ENCODE measurements at regions not wholly inside any gene's neighbourhood (a gene's known extent, or its start where the extent isn't known, plus 50 kb on each side); places are given as distances from the start of the nearest gene placed in this dataset.

DNA sequence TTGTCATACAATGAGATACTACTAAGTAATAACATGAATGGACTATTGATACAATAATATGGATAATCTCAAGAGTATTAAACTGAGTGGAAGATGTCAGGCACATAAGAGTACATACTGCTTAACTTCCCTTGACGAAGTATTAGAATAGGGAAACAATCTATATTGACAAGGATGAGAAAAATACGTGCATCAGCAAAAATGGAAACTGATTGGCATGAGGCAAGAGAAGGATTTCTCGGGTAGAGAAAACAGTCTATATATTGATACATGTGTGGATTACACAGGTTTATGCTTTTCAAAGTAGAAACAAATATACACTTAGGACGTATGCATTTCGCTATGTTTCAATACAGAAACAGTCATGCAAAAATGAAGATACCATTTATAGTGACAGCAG, 57.4 kb downstream of the PRR20E start:
- H3K9me3 Mint-ChIP-seq: no peaks in the 10 kb centered on the region
- TF ChIP-seq, protein P1, sequence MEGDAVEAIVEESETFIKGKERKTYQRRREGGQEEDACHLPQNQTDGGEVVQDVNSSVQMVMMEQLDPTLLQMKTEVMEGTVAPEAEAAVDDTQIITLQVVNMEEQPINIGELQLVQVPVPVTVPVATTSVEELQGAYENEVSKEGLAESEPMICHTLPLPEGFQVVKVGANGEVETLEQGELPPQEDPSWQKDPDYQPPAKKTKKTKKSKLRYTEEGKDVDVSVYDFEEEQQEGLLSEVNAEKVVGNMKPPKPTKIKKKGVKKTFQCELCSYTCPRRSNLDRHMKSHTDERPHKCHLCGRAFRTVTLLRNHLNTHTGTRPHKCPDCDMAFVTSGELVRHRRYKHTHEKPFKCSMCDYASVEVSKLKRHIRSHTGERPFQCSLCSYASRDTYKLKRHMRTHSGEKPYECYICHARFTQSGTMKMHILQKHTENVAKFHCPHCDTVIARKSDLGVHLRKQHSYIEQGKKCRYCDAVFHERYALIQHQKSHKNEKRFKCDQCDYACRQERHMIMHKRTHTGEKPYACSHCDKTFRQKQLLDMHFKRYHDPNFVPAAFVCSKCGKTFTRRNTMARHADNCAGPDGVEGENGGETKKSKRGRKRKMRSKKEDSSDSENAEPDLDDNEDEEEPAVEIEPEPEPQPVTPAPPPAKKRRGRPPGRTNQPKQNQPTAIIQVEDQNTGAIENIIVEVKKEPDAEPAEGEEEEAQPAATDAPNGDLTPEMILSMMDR (conservative IDR thresholded peaks at IDR 0.05): no peak
- H3K27me3 Mint-ChIP-seq (ENCODE audit: low read depth): no peaks in the 10 kb centered on the region
- no peak overlapping the region for H3K4me3 Mint-ChIP-seq
- H3K27ac Mint-ChIP-seq (ENCODE audit: unreplicated experiment): no peak overlapping the region
- no peaks in the 10 kb centered on the region for H3K4me1 Mint-ChIP-seq
- H3K36me3 Mint-ChIP-seq (ENCODE audit: low read depth): no peaks in the 10 kb centered on the region
- no peak for DNase-seq (ENCODE audit: low read depth, low spot score)

DNA sequence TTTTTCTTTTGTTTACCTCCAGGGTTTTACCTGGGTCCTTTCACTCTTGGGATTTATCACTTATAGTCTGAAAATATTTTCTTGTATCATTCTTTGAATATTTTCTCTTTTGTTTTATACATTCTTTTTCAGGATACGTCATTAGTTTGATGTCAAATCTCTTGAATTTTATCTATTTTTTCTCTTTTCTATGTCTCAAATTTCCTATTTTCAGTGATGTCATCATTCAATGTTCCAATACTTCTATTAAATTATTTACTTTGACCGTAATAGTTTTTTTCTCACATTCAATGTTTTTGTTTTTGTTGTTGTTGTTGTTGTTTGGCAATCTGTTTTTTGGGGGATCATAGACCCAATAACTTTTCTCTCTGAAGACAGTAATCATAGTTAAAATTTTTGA, 83.5 kb downstream of the PRR20E start:
- no peaks in the 10 kb centered on the region for H3K27me3 Mint-ChIP-seq (ENCODE audit: low read depth)
- no peaks in the 10 kb centered on the region for H3K4me1 Mint-ChIP-seq
- DNase-seq (ENCODE audit: low read depth, low spot score): no peak
- no peak overlapping the region for H3K27ac Mint-ChIP-seq (ENCODE audit: unreplicated experiment)
- H3K9me3 Mint-ChIP-seq: no peaks in the 10 kb centered on the region
- TF ChIP-seq, protein P1 (conservative IDR thresholded peaks at IDR 0.05): no peak
- no peak overlapping the region for H3K4me3 Mint-ChIP-seq
- no peaks in the 10 kb centered on the region for H3K36me3 Mint-ChIP-seq (ENCODE audit: low read depth)

DNA sequence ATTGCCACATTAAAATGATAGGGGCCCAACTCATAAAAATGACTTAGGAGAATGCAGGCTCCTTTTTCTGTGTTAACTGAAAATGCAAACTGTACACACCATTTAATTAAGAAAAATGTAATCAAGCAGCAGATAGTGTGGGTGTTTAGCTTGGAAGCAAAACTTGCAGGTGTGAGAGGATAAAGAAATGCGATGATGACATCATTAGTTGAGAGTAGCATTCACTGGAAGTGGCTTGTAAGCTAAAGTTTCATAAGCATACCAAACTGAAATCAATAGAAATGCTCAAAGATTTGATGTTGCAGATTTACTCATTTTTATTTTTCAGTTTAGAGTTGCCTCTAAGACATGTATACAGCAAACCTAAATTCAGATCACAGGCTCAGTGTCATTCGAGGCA, 86.6 kb downstream of the PRR20E start:
- Mint-ChIP-seq H3K27me3 (ENCODE audit: low read depth) (no peaks in the 10 kb centered on the region), H3K4me1 (peaks cover 7% of the 10 kb centered on the region), H3K9me3 (no peaks in the 10 kb centered on the region), H3K27ac (ENCODE audit: unreplicated experiment) (no peak overlapping the region), H3K36me3 (ENCODE audit: low read depth) (no peaks in the 10 kb centered on the region), H3K4me3 (no peak overlapping the region)
- DNase-seq (ENCODE audit: low read depth, low spot score): no peak
- TF ChIP-seq, protein P1 (conservative IDR thresholded peaks at IDR 0.05): no peak

DNA sequence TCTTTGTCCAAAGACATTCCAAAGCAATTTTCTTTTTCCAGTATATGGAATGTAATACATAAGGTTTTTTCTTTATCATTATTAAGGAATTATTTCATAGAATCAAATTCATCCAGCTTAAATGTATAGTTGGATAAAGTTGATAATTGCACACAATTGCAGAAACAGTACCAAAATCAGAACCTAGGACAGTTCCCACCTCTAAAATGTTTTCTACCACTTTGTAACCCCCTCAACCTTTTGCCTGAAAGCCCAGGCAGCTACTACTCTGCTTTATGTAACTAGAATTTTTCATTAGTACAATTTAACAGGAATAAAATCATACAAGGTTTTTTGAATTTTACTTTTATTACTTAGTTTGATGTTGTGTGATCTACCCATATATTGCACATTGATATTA, 98.0 kb downstream of the PRR20E start:
- DNase-seq (ENCODE audit: low read depth, low spot score): no peak
- Mint-ChIP-seq H3K9me3 (peaks cover 4% of the 10 kb centered on the region), H3K27me3 (ENCODE audit: low read depth) (no peaks in the 10 kb centered on the region), H3K4me3 (no peak overlapping the region), H3K4me1 (no peaks in the 10 kb centered on the region), H3K27ac (ENCODE audit: unreplicated experiment) (no peak overlapping the region), H3K36me3 (ENCODE audit: low read depth) (peaks cover 3% of the 10 kb centered on the region)
- TF ChIP-seq, protein P1 (conservative IDR thresholded peaks at IDR 0.05): no peak

DNA sequence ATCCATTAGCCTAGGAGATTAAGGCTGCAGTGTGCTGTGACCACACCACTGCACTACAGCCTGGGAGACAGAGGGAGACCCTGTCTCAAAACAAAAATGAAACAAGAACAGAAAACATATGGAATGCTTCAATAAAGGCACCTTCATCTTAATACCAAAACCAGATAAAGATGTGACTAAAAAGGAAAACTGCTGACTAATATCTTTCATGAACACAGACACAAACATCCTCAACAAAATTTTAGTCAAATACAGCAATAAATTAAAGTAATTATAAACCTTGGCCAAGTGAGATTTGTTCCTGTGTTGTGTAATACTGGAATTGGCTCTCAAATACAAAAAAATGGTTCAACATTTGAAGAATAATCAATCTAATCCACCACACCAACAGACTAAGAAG, 103.5 kb downstream of the PRR20E start:
- H3K9me3 Mint-ChIP-seq: peaks cover 7% of the 10 kb centered on the region
- DNase-seq (ENCODE audit: low read depth, low spot score): no peak
- no peak overlapping the region for H3K4me3 Mint-ChIP-seq
- no peaks in the 10 kb centered on the region for H3K4me1 Mint-ChIP-seq
- H3K27ac Mint-ChIP-seq (ENCODE audit: unreplicated experiment): no peak overlapping the region
- H3K36me3 Mint-ChIP-seq (ENCODE audit: low read depth): peaks cover 3% of the 10 kb centered on the region
- H3K27me3 Mint-ChIP-seq (ENCODE audit: low read depth): no peaks in the 10 kb centered on the region
- TF ChIP-seq, protein P1 (conservative IDR thresholded peaks at IDR 0.05): no peak
